H1 (cell line): ENCODE measurements at regions not wholly inside any gene's neighbourhood (a gene's known extent, or its start where the extent isn't known, plus 50 kb on each side); places are given as distances from the start of the nearest gene placed in this dataset.
A peak's percentile ranks its signal among the peaks of the same experiment; 100 is the strongest.

ENCODE experiments used
- CTCF ChIA-PET: fragments of 300-600 bp; sonication (Branson Sonifier 250); formaldehyde crosslinking; loops from one replicate; lab custom pipeline; 2021; ENCODE audit not compliant: partially characterized antibody; lab: Charles Lee
- POLR2A ChIA-PET: fragments of 300-600 bp; sonication (Branson Sonifier 250); formaldehyde crosslinking; loops from one replicate; lab custom pipeline; 2021; ENCODE audit warnings: inconsistent platforms; ENCODE audit not compliant: partially characterized antibody; lab: Charles Lee
- DNase-seq, 2 experiments: peaks; one replicate each; pipeline versions ENCODE4 v3.0.0 to v3.0.0-alpha.2; 2010 to 2022; ENCODE audit warnings: low spot score in 2 of 2, low read depth in 1 of 2, mixed read lengths in 1 of 2
- FAIRE-seq: peaks from 2 replicates; lab custom pipeline; 2011; peaks lifted over from hg19 to GRCh38; lab: Jason Lieb, UNC
- H2AFZ ChIP-seq: 2 replicates; pipeline ENCODE4 v1.8.1; 2012; ENCODE audit warnings: low read length, inconsistent platforms
- H2AK5ac ChIP-seq: 2 replicates; pipeline ENCODE4 v1.6.1; 2013; ENCODE audit warnings: low read depth, low read length
- H2BK120ac ChIP-seq: replicated peaks from 2 replicates; pipeline ENCODE3; 2013; ENCODE audit warnings: low read depth, low read length, inconsistent platforms
- H2BK12ac ChIP-seq: 2 replicates; pipeline ENCODE4 v1.6.1; 2013; ENCODE audit warnings: low read depth, low read length
- H2BK15ac ChIP-seq: 2 replicates; pipeline ENCODE4 v1.6.1; 2013; ENCODE audit warnings: low read length
- H2BK20ac ChIP-seq: 2 replicates; pipeline ENCODE4 v1.6.1; 2013; ENCODE audit warnings: low read length
- H2BK5ac ChIP-seq: 2 replicates; pipeline ENCODE4 v1.6.1; 2013; ENCODE audit warnings: low read depth, low read length
- H3K14ac ChIP-seq: 2 replicates; pipeline ENCODE4 v1.6.1; 2013; ENCODE audit warnings: inconsistent platforms; ENCODE audit not compliant: insufficient read length
- H3K18ac ChIP-seq: 2 replicates; pipeline ENCODE4 v1.6.1; 2013; ENCODE audit warnings: low read length; ENCODE audit errors: extremely low read depth
- H3K23ac ChIP-seq: 2 replicates; pipeline ENCODE4 v1.6.1; 2013; ENCODE audit warnings: inconsistent platforms; ENCODE audit not compliant: insufficient read length
- H3K23me2 ChIP-seq: 2 replicates; pipeline ENCODE4 v1.6.1; 2013; ENCODE audit warnings: low read depth, low read length
- H3K27ac ChIP-seq: 2 replicates; pipeline ENCODE4 v1.6.1; 2011; ENCODE audit warnings: low read depth, low read length, inconsistent platforms
- H3K27me3 ChIP-seq, 4 experiments: replicated peaks in 1 of 4; 1 replicate in 1 of 4; 2 replicates in 3 of 4; pipeline versions ENCODE4 v1.6.1 to v1.8.1; 2011 to 2013; ENCODE audit warnings: low read length in 3 of 4, mild to moderate bottlenecking in 3 of 4, inconsistent platforms in 2 of 4, mixed read lengths in 2 of 4, moderate library complexity in 1 of 4; ENCODE audit not compliant: control insufficient read depth in 3 of 4, insufficient read depth in 3 of 4; ENCODE audit errors: extremely low read depth in 1 of 4
- H3K36me3 ChIP-seq, 4 experiments: 2 replicates each; pipeline versions ENCODE4 v1.6.1 to v1.8.1; 2011 to 2013; ENCODE audit warnings: mild to moderate bottlenecking in 4 of 4, low read length in 3 of 4, moderate library complexity in 2 of 4, control low read depth in 1 of 4, inconsistent platforms in 1 of 4; ENCODE audit not compliant: insufficient read depth in 4 of 4, control insufficient read depth in 2 of 4
- H3K4ac ChIP-seq: replicated peaks from 2 replicates; pipeline ENCODE3; 2013; ENCODE audit warnings: low read length, low read depth, mixed read lengths, inconsistent platforms; ENCODE audit not compliant: insufficient read length
- H3K4me1 ChIP-seq, 4 experiments: replicated peaks in 1 of 4; 1 replicate in 1 of 4; 2 replicates in 3 of 4; pipeline versions ENCODE4 v1.6.1 to v1.8.1; 2011 to 2013; ENCODE audit warnings: low read length in 3 of 4, inconsistent platforms in 2 of 4, mixed read lengths in 1 of 4; ENCODE audit not compliant: insufficient read depth in 4 of 4, control insufficient read depth in 3 of 4
- H3K4me2 ChIP-seq, 2 experiments: 2 replicates each; pipeline versions ENCODE4 v1.6.1 to v1.8.1; 2011 to 2013; ENCODE audit warnings: low read depth in 2 of 2, low read length in 2 of 2, control low read depth in 1 of 2, inconsistent platforms in 1 of 2, mild to moderate bottlenecking in 1 of 2; ENCODE audit not compliant: insufficient read depth in 1 of 2
- H3K4me3 ChIP-seq, 4 experiments: fragments of 200-600, 300-600 bp in 1 of 4; sonication (generic), shearing (Covaris generic), sonication (Bioruptor Twin) in 1 of 4; 2 replicates each; pipeline versions ENCODE4 v1.5.1 to v1.8.1; 2011 to 2016; ENCODE audit warnings: low read length in 4 of 4, low read depth in 3 of 4, control low read depth in 2 of 4, inconsistent platforms in 2 of 4, mild to moderate bottlenecking in 2 of 4, mixed read lengths in 1 of 4, moderate library complexity in 1 of 4; ENCODE audit not compliant: insufficient read depth in 2 of 4; ENCODE audit errors: extremely low read depth in 1 of 4
- H3K56ac ChIP-seq: replicated peaks from 2 replicates; pipeline ENCODE3; 2013; ENCODE audit warnings: low read depth, mild to moderate bottlenecking, mixed read lengths, low read length, inconsistent platforms; ENCODE audit not compliant: insufficient read length
- H3K79me1 ChIP-seq: 2 replicates; pipeline ENCODE4 v1.6.1; 2013; ENCODE audit warnings: low read depth, low read length, control low read depth
- H3K79me2 ChIP-seq, 2 experiments: 2 replicates each; pipeline versions ENCODE4 v1.6.1 to v1.8.1; 2012 to 2013; ENCODE audit warnings: low read length in 2 of 2, mild to moderate bottlenecking in 2 of 2, inconsistent platforms in 1 of 2; ENCODE audit not compliant: insufficient read depth in 2 of 2, control insufficient read depth in 1 of 2
- H3K9ac ChIP-seq, 4 experiments: replicated peaks in 1 of 4; 1 replicate in 1 of 4; 2 replicates in 3 of 4; pipeline versions ENCODE4 v1.6.1 to v1.8.1; 2011 to 2013; ENCODE audit warnings: low read depth in 3 of 4, low read length in 3 of 4, control low read depth in 2 of 4, mild to moderate bottlenecking in 2 of 4, moderate library complexity in 2 of 4, inconsistent platforms in 1 of 4; ENCODE audit errors: extremely low read depth in 1 of 4
- H3K9me3 ChIP-seq, 2 experiments: 2 replicates each; pipeline versions ENCODE4 v1.6.1 to v1.8.1; 2012 to 2013; ENCODE audit warnings: mild to moderate bottlenecking in 2 of 2, moderate library complexity in 2 of 2, control low read depth in 1 of 2, inconsistent platforms in 1 of 2, low read depth in 1 of 2, low read length in 1 of 2, mixed read lengths in 1 of 2; ENCODE audit not compliant: insufficient read depth in 2 of 2
- H4K20me1 ChIP-seq, 2 experiments: replicated peaks in 1 of 2; 2 replicates each; pipeline versions ENCODE3 to v1.8.1; 2011 to 2013; ENCODE audit warnings: inconsistent platforms in 2 of 2, low read length in 2 of 2, mild to moderate bottlenecking in 1 of 2; ENCODE audit not compliant: insufficient read depth in 2 of 2, control insufficient read depth in 1 of 2
- H4K5ac ChIP-seq: 2 replicates; pipeline ENCODE4 v1.6.1; 2013; ENCODE audit warnings: low read length, low read depth, mixed read lengths, inconsistent platforms; ENCODE audit not compliant: insufficient read length
- H4K8ac ChIP-seq: 2 replicates; pipeline ENCODE4 v1.8.0; 2013; ENCODE audit warnings: mild to moderate bottlenecking, moderate library complexity, low read length, inconsistent platforms; ENCODE audit not compliant: insufficient read depth; ENCODE audit errors: extremely low read depth
- H4K91ac ChIP-seq: replicated peaks from 2 replicates; pipeline ENCODE3; 2013; ENCODE audit warnings: low read length, mixed read lengths, inconsistent platforms; ENCODE audit not compliant: insufficient read length
- CHD2 ChIP-seq: IDR thresholded peaks from 2 replicates; pipeline ENCODE4 v1.6.1; 2012; ENCODE audit warnings: low read length, improper control_type of control experiment
- CTCF ChIP-seq, 3 experiments: IDR thresholded peaks; 1 replicate in 2 of 3; 2 replicates in 1 of 3; pipeline versions ENCODE4 v1.5.1 to v1.6.1; 2011; ENCODE audit warnings: low read length in 3 of 3, mild to moderate bottlenecking in 3 of 3, inconsistent platforms in 2 of 3, low read depth in 1 of 3, moderate library complexity in 1 of 3; ENCODE audit not compliant: insufficient read depth in 1 of 3; ENCODE audit errors: control extremely low read depth in 1 of 3
- EZH2 ChIP-seq: fragments of 200-600 bp; sonication (generic); IDR thresholded peaks from 2 replicates; pipeline ENCODE4 v1.7.1; 2012; ENCODE audit warnings: low read depth, mild to moderate bottlenecking, moderate library complexity, low read length, inconsistent platforms; ENCODE audit not compliant: severe bottlenecking
- JUN ChIP-seq: IDR thresholded peaks from 2 replicates; pipeline ENCODE4 v1.6.1; 2011; ENCODE audit warnings: low read depth, mild to moderate bottlenecking, improper control_type of control experiment, low read length
- KDM5A ChIP-seq: fragments of 200-600 bp; IDR thresholded peaks from 2 replicates; pipeline ENCODE4 v1.7.1; 2012; ENCODE audit warnings: mild to moderate bottlenecking, low read length, inconsistent platforms, mixed read lengths
- WGBS, 2 experiments: shearing (Covaris generic) in 1 of 2; methylation state at CpG; one replicate each; pipeline versions ENCODE4 v1.1.6 to v1.1.7; 2013 to 2015; ENCODE audit warnings: low lambda C conversion rate in 2 of 2, mixed read lengths in 2 of 2, inconsistent platforms in 1 of 2, low coverage in 1 of 2, missing lambda C conversion rate in 1 of 2; ENCODE audit not compliant: insufficient replicate concordance in 2 of 2, insufficient coverage in 1 of 2, insufficient read length in 1 of 2; ENCODE audit errors: extremely low coverage in 1 of 2, missing lambda C conversion rate in 1 of 2; 5-methylcytosine and 5-hydroxymethylcytosine counted together

- no peak overlapping the region for H4K8ac ChIP-seq
- H2BK15ac ChIP-seq: no peak overlapping the region
- no peaks in the 10 kb centered on the region for H3K79me1 ChIP-seq
- FAIRE-seq: no peak
- no peak overlapping the region for H3K14ac ChIP-seq
- H3K27ac ChIP-seq: no peak overlapping the region
- H3K79me2 ChIP-seq: no peaks in the 10 kb centered on the region
- H2BK5ac ChIP-seq: no peak overlapping the region
- H3K56ac ChIP-seq: no peak overlapping the region
- H4K5ac ChIP-seq: no peak overlapping the region
- H2BK20ac ChIP-seq: no peak overlapping the region
- no peak overlapping the region for H4K91ac ChIP-seq
- H3K4me2 ChIP-seq: 0 out of 4 replicates have a peak overlapping the region, but pooled peaks of 1 of the 2 experiments have one; percentile 4
- H2AK5ac ChIP-seq: no peak overlapping the region
- no peak for DNase-seq
- H3K4ac ChIP-seq: no peak overlapping the region
- no peaks in the 10 kb centered on the region for H3K9me3 ChIP-seq
- no peaks in the 10 kb centered on the region for H3K36me3 ChIP-seq
- ChIA-PET CTCF (interaction anchor here (0.9 to 1.1 kb wide), 2 partner anchors 15 to 643 kb away, joined by 3 read pairs; no protein-coding TSS in a partner anchor), POLR2A (no interaction called here)
- H4K20me1 ChIP-seq: no peaks in the 10 kb centered on the region
- H3K9ac ChIP-seq: no peak overlapping the region
- no peak overlapping the region for H3K23ac ChIP-seq
- H3K23me2 ChIP-seq: no peaks in the 10 kb centered on the region
- no peak overlapping the region for H2AFZ ChIP-seq
- H2BK12ac ChIP-seq: no peak overlapping the region
- H3K4me3 ChIP-seq: 0 out of 8 replicates have a peak overlapping the region, but pooled peaks of 1 of the 4 experiments have one; percentile 5
- H2BK120ac ChIP-seq: no peak overlapping the region
- H3K18ac ChIP-seq: no peak overlapping the region
- peaks cover 0 to 4% (median 0%) of the 10 kb centered on the region in 4 experiments; a peak in 1 of 7 replicates for H3K4me1 ChIP-seq
- WGBS, 2 experiments: 58% methylated on average over 4 of the region's 4 CpGs; no CpG with 5 or more reads in 1 of the 2 experiments
- H3K27me3 ChIP-seq: no peaks in the 10 kb centered on the region
- TF ChIP-seq CHD2: no peak
- no peak for TF ChIP-seq CTCF (IDR thresholded peaks at IDR 0.05; ENCODE audit: control extremely low read depth in 1 of 3, insufficient read depth in 1 of 3, low read depth in 1 of 3, low read length in 3 of 3)
- TF ChIP-seq KDM5A: no peak
- no peak for TF ChIP-seq EZH2
- TF ChIP-seq JUN: no peak
These were observed 985.2 kb upstream of the ROBO1 start for GRCh38 chr3:80753021-80753420.
